ENCODE measurements at regions not wholly inside any gene's neighbourhood (a gene's known extent, or its start where the extent isn't known, plus 50 kb on each side); places are given as distances from the start of the nearest gene placed in this dataset.

GRCh38 chr4:10197952-10198351 is 81.4 kb upstream of the WDR1 start:
- TF ChIP-seq POGZ (CRISPR knock-in tag; IDR thresholded peaks at IDR 0.05) (no peak), CBFB (CRISPR knock-in tag; IDR thresholded peaks at IDR 0.05) (no peak), NFATC3 (CRISPR knock-in tag; IDR thresholded peaks at IDR 0.05) (no peak), XBP1 (CRISPR knock-in tag; IDR thresholded peaks at IDR 0.05) (no peak), EP300 (IDR thresholded peaks at IDR 0.05; ENCODE audit: low read depth in 2 of 2, low read length in 2 of 2) (no peak), EP300 (CRISPR knock-in tag; IDR thresholded peaks at IDR 0.05; ENCODE audit: borderline replicate concordance) (no peak), ZIK1 (CRISPR knock-in tag; IDR thresholded peaks at IDR 0.05; ENCODE audit: borderline replicate concordance, low read depth) (no peak), U2AF1 (optimal IDR thresholded peaks at IDR 0.05; ENCODE audit: low read depth, low read length) (no peak)
